ENCODE measurements at regions not wholly inside any gene's neighbourhood (a gene's known extent, or its start where the extent isn't known, plus 50 kb on each side); places are given as distances from the start of the nearest gene placed in this dataset.

- Histone ChIP-seq H3K79me2 (ENCODE audit: insufficient read depth, low read depth, low read length) (no peaks in the 10 kb centered on the region), H3K4me3 (ENCODE audit: low read depth, low read length, poor library complexity, severe bottlenecking) (no peak overlapping the region), H4K20me1 (ENCODE audit: insufficient read depth, low read length) (no peaks in the 10 kb centered on the region), H3K36me3 (ENCODE audit: insufficient read depth, low read length) (no peaks in the 10 kb centered on the region), H3K27ac (ENCODE audit: low read depth, low read length, poor library complexity, severe bottlenecking) (no peak overlapping the region), H3K4me1 (ENCODE audit: insufficient read depth, low read length, poor library complexity, severe bottlenecking) (no peaks in the 10 kb centered on the region), H3K4me2 (ENCODE audit: low read length) (no peak overlapping the region), H2AFZ (ENCODE audit: low read length) (no peak overlapping the region), H3K9me3 (ENCODE audit: low read length) (no peaks in the 10 kb centered on the region), H3K9me2 (ENCODE audit: insufficient read depth, low read length) (no peaks in the 10 kb centered on the region)
- no TSS peak for BruUV-seq (replicated peaks)
- TF ChIP-seq CTCF (conservative IDR thresholded peaks at IDR 0.05; ENCODE audit: low read length) (no peak), EZH2phosphoT487 (IDR thresholded peaks at IDR 0.05; ENCODE audit: borderline replicate concordance, low read depth, low read length) (no peak)
- ChIA-PET POLR2A (interaction anchor here (2.5 kb wide), 1 partner anchor 9 kb away, joined by 14 read pairs; no protein-coding TSS in a partner anchor), CTCF (ENCODE audit: unreplicated experiment) (no interaction called here)
- intact Hi-C loops (cut with micrococcal nuclease; ENCODE audit: unreplicated experiment) = no loop called here
- DNase-seq (ENCODE audit: low spot score) = no peak
Observed at GRCh38 chr3:182172534-182172933, 460.8 kb downstream of the SOX2 start.

GRCh38 chr3:182178488-182179200, 466.9 kb downstream of the SOX2 start:
- no peak overlapping the region for H3K27ac ChIP-seq (ENCODE audit: low read depth, low read length, poor library complexity, severe bottlenecking)
- no peaks in the 10 kb centered on the region for H3K9me3 ChIP-seq (ENCODE audit: low read length)
- intact Hi-C loops (cut with micrococcal nuclease; ENCODE audit: unreplicated experiment) = no loop called here
- H4K20me1 ChIP-seq (ENCODE audit: insufficient read depth, low read length) = no peaks in the 10 kb centered on the region
- POLR2A ChIA-PET = no interaction called here
- H2AFZ ChIP-seq (ENCODE audit: low read length) = no peak overlapping the region
- H3K4me3 ChIP-seq (ENCODE audit: low read depth, low read length, poor library complexity, severe bottlenecking) = no peak overlapping the region
- H3K4me1 ChIP-seq (ENCODE audit: insufficient read depth, low read length, poor library complexity, severe bottlenecking) = no peaks in the 10 kb centered on the region
- H3K79me2 ChIP-seq (ENCODE audit: insufficient read depth, low read depth, low read length) = no peaks in the 10 kb centered on the region
- BruUV-seq (replicated peaks) = no TSS peak
- H3K9me2 ChIP-seq (ENCODE audit: insufficient read depth, low read length) = no peaks in the 10 kb centered on the region
- TF ChIP-seq EZH2phosphoT487 (IDR thresholded peaks at IDR 0.05; ENCODE audit: borderline replicate concordance, low read depth, low read length) (no peak), CTCF (conservative IDR thresholded peaks at IDR 0.05; ENCODE audit: low read length) (no peak)
- H3K4me2 ChIP-seq (ENCODE audit: low read length) = no peak overlapping the region
- CTCF ChIA-PET (ENCODE audit: unreplicated experiment) = no interaction called here
- no peak for DNase-seq (ENCODE audit: low spot score)
- H3K36me3 ChIP-seq (ENCODE audit: insufficient read depth, low read length) = no peaks in the 10 kb centered on the region

- ChIA-PET POLR2A (interaction anchor here (0.6 kb wide), 2 partner anchors 12 to 417 kb away, joined by 3 to 8 read pairs; no protein-coding TSS in a partner anchor), CTCF (ENCODE audit: unreplicated experiment) (no interaction called here)
- intact Hi-C loops (cut with micrococcal nuclease; ENCODE audit: unreplicated experiment) = no loop called here
- Histone ChIP-seq H3K79me2 (ENCODE audit: insufficient read depth, low read depth, low read length) (no peaks in the 10 kb centered on the region), H3K9me3 (ENCODE audit: low read length) (no peaks in the 10 kb centered on the region), H3K9me2 (ENCODE audit: insufficient read depth, low read length) (no peaks in the 10 kb centered on the region), H2AFZ (ENCODE audit: low read length) (no peak overlapping the region), H3K4me3 (ENCODE audit: low read depth, low read length, poor library complexity, severe bottlenecking) (no peak overlapping the region), H3K4me1 (ENCODE audit: insufficient read depth, low read length, poor library complexity, severe bottlenecking) (no peaks in the 10 kb centered on the region), H3K36me3 (ENCODE audit: insufficient read depth, low read length) (no peaks in the 10 kb centered on the region), H3K27ac (ENCODE audit: low read depth, low read length, poor library complexity, severe bottlenecking) (no peak overlapping the region), H3K4me2 (ENCODE audit: low read length) (no peak overlapping the region), H4K20me1 (ENCODE audit: insufficient read depth, low read length) (no peaks in the 10 kb centered on the region)
- no peak for DNase-seq (ENCODE audit: low spot score)
- no peak for TF ChIP-seq CTCF (conservative IDR thresholded peaks at IDR 0.05; ENCODE audit: low read length)
- no peak for TF ChIP-seq EZH2phosphoT487 (IDR thresholded peaks at IDR 0.05; ENCODE audit: borderline replicate concordance, low read depth, low read length)
- BruUV-seq (replicated peaks) = no TSS peak
Observed at GRCh38 chr3:182179631-182180030, 467.9 kb downstream of the SOX2 start.
